ENCODE measurements at regions not wholly inside any gene's neighbourhood (a gene's known extent, or its start where the extent isn't known, plus 50 kb on each side); places are given as distances from the start of the nearest gene placed in this dataset.
"Not testable (repeated sequence)": the region's sequence is repeated elsewhere in the genome, so short reads cannot be mapped to it uniquely, and the experiment has no call there.

DNA sequence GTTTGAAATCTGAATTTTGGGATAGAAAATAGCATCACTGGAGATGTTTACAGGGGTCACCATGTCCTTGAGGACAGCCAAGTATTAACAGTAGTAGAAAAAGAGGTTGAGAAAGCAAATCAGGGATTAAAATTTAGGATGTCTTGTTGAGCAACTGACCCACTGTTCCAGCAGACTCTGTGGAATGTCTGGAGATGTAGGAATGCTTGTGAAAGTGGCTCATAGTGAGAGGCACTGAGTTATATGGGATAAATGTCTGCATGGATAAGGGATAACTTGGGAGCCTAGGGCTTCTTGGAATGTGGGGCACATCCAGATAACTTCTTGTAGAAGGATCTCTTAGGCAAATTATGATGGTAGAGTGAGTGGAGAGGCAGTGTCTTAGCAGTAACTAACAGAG lies 495.0 kb downstream of the TMX3 start:
- intact Hi-C loops (cut with DNase I): no loop called here
- no peak for ATAC-seq (ENCODE audit: poor library complexity)

DNA sequence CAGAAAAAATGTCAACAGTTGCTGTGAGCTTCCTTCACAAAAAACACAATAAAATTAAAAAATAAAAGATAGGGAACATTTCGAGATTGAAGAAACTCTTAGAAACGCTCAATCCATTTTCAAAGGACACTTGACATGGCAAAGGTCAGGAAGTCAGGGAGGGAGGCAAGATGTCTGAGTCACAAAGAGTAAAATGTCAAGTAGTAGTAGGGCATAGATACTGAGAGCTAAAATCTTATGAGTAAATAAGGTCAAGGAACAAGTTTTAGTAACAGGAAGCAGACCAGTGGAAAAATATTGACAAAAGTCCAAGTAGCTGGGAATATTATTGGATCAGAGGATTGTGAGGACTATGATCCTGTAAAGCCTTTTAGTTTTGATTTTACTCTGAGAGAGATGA lies 495.6 kb downstream of the TMX3 start:
- intact Hi-C loops (cut with DNase I): no loop called here
- no peak for DNase-seq
- ATAC-seq (ENCODE audit: poor library complexity): no peak

More for the DNA sequence above, 495.0 kb downstream of the TMX3 start:
- DNase-seq: no peak

DNA sequence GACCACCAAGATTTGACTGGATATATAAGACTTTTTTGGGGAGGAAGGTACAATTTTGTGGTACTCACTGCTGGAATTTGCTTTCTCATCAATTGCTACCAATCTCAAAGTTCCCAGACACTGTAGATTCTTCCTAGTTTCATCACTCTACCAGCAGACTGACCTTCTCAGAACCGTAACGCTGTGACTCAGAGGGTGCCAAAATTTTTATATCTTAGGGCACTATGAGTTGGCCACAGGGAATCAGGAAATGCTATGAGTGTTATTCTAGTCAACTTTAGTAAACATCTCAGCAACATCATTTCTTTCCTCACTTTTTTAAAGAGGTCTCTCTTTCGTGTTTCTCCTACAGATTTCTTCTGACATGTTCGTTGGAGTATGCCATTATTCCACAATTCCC lies 499.0 kb downstream of the TMX3 start:
- DNase-seq: no peak
- no peak for ATAC-seq (ENCODE audit: poor library complexity)
- intact Hi-C loops (cut with DNase I): no loop called here

DNA sequence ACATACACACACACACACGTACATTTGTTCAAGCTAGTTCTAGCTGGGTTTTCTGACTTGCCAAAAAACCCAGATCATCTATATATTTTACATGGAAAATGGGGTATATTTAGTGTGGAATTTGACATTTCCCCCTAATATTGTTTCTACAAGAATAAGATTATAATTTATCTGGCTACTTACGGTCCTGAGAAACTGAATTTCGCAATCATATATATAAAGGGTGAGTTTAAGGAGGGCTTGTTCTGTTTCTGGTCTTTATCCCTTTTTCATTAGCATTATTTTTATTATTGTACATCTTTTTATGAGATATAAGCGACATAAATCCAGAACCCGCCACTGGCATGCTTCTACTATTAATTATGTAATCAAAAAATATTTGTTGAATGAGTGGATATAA lies 528.9 kb downstream of the TMX3 start:
- ATAC-seq (ENCODE audit: poor library complexity) (no peak), DNase-seq (no peak)
- intact Hi-C loops (cut with DNase I): no loop called here

DNA sequence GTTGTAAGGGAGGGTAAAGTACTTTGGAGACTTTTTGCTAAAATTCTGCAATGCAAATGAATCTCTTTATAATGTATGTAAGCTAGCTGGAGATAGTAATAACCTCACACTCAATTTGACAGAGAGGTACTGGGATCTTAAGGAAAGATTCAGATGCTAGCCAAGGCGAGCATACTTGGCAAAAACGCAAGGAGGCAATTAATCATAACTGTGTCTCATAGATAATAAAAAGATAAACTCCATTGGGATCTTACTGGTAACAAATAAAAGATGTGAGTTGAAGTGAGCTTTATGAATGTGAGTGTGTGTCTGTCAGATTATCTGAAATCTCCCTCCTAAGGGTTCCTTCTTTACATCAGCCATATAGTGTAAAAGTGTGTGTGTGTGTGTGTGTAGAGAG lies 533.0 kb downstream of the TMX3 start:
- ATAC-seq (ENCODE audit: poor library complexity) (no peak), DNase-seq (no peak)
- intact Hi-C loops (cut with DNase I): no loop called here

DNA sequence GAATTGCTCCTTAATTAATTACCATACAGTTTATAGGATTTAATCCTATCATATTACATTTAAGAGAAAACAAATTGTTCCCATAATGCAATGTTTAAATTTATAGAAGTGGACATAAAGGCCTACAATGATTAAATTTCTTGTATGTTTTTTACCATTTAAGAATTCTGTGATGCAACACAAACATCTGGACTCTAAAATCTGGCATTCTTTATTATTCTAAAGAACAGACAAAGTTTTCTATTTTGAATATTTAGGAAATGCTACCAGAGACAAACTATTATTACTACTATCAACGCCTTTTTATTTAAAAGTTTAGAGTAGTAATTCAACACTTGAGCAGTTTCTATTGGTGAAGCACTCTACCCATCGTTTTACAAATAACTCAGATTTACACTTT lies 535.1 kb downstream of the TMX3 start:
- ATAC-seq (ENCODE audit: poor library complexity) (no peak), DNase-seq (no peak)
- intact Hi-C loops (cut with DNase I): no loop called here

DNA sequence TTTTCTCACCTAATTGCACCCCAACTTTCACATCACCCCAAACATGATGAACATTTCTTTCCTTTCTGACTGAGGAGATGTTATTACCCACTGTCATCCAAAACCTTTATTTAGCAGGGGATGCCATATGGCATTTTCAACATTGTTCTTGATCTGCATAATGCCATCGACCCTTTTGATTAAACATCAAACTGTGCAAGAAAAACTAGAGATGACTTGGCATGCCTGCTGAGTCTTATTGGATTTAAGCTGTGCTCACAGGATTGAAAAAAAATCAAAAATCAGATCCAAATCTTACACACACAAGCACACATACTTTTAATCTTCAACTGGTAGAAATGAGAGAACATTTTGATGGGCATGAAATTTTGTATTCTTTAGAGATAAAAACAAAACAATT lies 536.0 kb downstream of the TMX3 start:
- ATAC-seq (ENCODE audit: poor library complexity): no peak
- DNase-seq: no peak
- intact Hi-C loops (cut with DNase I): no loop called here

DNA sequence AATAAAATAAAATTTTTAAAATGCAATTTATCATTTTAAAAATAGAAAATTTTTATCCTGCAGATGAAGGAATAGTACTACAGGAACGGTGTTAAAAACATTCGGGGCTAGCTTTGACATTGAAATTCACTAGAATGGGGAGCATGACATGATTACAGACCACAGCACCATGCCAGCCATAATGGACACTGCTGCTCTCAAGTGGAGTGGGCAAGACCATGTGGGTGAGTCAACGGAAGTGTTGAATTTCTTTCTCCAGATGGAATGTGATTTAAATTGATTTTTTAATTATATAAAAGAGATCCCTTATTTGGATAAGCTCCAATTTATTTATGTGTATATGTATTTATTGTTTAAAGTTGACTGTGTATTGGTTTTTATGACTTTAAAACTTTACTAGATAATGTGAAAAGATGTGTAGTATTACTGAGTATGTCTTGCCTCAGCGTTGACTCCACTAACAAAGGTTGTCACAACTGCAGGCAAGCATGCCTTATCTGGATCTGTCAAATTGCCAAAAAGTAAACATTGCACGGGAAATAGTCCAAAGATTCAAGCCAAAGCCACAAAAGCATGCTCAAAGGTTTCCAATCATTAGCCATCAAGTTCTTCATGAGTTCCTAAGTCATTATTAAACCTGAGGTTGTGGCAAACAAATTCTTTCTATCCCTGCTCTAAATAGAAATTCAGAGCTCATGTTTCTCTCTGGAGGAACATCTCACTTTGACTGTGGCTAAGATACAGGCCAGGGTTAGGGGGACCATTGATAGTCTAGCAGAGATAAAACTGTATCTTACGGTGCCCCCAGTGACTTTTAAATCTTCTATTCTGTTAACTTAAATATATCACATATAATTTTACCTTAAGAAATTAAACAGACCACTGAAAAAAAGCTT lies 536.9 kb downstream of the TMX3 start:
- intact Hi-C loops (cut with DNase I): no loop called here
- ATAC-seq (ENCODE audit: poor library complexity): no peak
- no peak for DNase-seq

DNA sequence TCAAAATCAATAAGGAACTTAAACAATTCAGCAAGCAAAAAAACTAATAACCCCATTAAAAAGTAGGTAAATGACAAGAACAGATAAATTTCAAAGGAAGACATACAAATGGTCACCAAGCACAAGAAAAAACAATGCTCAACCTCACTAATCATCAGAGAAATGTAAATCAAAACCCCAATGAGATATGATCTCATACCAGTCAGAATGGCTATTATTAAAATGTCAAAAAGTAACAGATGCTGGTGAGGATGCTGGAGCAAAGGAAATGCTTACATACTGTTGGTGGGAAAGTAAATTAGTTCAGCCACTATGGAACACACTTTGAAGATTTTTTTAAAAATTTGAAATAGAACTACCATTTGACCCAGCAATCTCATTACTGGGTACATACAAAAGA lies 538.0 kb downstream of the TMX3 start:
- no peak for ATAC-seq (ENCODE audit: poor library complexity)
- DNase-seq: no peak
- intact Hi-C loops (cut with DNase I): no loop called here

DNA sequence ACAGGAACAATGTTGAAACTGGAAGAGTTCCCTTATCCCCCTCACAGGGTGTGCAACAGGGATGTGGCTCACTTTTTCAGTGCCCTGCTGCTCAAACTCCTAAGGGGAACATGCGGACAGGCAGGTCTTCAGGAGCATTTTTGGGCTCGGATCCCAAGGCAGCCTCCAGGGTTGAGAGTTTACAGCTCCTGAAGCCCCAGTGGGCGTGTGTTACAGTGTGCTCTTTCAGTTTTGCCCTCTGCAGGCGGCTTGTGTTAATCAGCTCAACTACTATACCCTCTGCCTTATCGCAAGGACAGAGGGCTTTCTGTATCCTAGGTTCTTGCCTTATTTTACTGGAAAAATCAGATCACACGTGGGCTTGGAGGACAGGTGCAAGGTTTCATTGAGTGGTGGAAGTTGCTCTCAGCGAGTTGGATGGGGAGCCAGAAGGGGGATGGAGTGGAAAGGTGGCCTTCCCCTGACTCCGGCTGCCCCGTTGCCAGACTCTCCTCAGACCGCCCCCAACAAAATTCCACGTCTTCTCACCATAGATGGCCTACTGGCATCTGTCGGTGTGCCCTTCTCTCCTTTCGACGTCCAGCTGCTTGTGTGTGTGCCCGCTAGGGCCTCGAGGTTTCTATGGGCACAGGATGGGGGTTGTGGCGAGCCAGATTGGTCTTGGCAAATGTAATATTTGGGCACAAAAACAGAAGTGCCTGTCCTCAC lies 541.9 kb downstream of the TMX3 start:
- no peak for DNase-seq
- intact Hi-C loops (cut with DNase I): no loop called here
- no peak for ATAC-seq (ENCODE audit: poor library complexity)

DNA sequence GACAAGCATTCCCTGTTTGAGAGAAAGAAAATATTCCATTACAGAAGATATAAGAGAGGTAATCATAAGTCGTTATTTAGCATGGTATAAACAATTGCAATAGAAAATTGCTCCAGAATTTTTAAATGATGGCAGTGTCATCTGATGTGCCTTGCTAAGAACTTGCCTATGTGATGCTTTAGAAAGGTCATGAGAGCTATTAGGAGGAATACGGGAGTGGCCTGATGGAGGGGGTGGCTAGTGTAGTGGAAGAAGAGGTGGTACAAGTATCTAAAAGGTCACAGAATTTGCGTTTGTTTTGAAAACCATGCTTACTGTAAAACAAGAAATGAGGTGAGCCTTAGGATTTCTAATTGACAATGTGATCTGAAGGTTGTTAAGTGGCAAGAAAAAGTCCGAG lies 550.0 kb downstream of the TMX3 start:
- intact Hi-C loops (cut with DNase I): no loop called here

DNA sequence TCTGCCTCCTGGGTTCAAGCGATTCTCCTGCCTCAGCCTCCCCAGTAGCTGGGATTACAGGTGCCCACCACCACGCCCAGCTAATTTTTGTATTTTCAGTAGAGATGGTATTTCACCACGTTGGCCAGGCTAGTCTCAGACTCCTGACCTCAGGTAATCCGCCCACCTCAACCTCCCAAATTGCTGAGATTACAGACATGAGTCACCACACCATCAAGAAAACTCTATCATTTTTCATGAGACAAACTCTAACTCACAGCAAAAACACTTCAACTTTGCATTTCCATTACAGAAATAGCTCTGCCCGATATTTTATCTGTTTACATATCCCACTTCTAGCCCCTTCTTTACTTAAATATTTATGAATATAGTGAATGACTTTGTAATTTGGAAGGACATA lies 561.1 kb downstream of the TMX3 start:
- DNase-seq; intact Hi-C loops (cut with DNase I); ATAC-seq (ENCODE audit: poor library complexity): not testable (repeated sequence)

More for the DNA sequence above, 550.0 kb downstream of the TMX3 start:
- ATAC-seq (ENCODE audit: poor library complexity) (no peak), DNase-seq (no peak)

DNA sequence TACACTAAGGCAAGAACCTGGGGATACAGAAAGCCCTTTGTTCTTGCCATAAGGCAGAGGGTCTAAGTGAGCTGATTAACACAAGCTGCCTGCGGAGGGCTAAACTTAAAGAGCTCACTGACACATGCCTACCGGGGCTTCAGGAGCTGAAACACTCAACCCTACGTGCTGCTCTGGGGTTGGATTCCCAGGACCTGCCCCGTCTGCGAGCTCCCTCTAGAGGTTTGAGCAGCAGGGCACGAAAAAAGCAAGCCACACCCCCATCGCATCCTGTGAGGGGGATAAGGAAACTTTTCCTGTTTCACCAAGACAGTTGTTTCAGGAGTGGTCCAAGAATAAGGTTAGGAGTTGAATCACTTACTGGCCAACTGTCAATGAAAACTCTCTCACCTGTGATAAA lies 562.1 kb downstream of the TMX3 start:
- intact Hi-C loops (cut with DNase I): no loop called here
- ATAC-seq (ENCODE audit: poor library complexity): no peak
- no peak for DNase-seq

DNA sequence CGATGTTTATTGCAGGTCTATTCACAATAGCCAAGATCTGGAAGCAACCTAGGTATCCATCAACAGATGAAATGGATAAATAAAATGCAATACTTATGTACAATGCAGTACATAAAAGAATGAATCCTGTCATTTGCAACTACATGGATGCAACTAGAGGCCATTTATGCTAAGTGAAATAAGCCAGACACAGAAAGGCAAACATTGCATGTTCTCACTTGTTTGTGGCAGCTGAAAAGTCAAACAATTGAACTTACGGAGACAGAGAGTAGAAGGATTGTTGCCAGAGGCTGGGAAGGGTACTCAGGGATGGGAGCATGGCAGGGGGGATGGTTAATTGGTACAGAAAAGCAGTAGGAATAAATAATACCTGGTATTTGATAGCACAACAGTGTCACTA lies 563.9 kb downstream of the TMX3 start:
- intact Hi-C loops (cut with DNase I): no loop called here
- no peak for DNase-seq
- no peak for ATAC-seq (ENCODE audit: poor library complexity)

DNA sequence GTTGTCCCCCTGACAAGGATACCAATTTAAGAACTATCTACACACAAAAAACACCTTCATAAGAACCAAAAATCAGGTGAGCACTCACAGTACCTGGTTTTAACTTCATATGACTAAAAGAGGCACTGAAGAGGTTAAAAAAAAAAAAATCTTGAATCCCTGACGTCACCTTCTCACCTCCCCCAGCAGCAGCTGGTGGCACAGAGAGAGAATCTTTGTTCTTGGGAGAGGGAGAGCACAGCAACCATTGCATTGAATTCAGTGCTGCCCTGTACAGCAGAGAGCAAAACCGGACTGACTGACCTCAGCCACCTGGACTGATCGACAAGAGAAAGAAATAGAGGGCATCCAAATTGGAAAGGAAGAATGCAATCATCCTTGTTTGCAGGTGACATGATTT lies 566.0 kb downstream of the TMX3 start:
- DNase-seq (no peak), ATAC-seq (ENCODE audit: poor library complexity) (no peak)
- intact Hi-C loops (cut with DNase I): no loop called here

DNA sequence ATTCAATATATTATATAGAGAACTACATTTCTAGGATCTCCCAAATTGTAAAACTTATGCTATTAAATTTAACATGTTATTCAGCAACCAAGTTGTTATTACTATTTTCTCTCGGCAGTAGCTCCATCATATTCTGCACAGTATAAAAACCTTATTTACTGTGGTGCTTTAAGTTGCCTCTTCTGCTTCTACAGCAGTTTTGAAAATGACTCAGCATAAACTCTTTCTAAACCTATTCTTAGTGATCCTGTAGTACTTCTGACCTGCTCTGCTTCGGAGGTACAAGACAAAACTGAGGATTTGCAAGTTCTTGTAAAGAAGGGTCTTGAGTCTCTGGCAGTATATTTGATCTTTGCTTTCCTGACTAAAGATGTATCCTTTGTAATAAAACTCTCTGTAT lies 567.2 kb downstream of the TMX3 start:
- no peak for ATAC-seq (ENCODE audit: poor library complexity)
- no peak for DNase-seq
- intact Hi-C loops (cut with DNase I): no loop called here

DNA sequence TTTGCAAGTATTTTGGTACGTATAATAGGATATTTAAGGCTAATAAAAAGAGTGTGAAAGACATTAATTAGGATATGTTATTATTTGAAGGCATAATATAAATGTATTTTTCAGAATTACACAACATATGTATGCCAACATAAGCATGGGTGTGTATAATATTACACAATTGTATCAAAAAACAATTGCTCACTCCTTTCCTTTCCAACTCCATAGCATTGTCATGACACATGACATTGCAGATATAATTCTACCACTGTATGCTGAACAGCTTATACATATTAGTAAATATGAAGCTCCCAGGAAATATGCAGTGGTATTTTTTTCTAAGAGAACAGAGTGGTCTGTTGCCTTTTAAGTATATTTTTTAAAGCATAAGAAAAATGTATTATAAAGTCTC lies 593.1 kb downstream of the TMX3 start:
- no peak for ATAC-seq (ENCODE audit: poor library complexity)
- no peak for DNase-seq
- intact Hi-C loops (cut with DNase I): no loop called here

DNA sequence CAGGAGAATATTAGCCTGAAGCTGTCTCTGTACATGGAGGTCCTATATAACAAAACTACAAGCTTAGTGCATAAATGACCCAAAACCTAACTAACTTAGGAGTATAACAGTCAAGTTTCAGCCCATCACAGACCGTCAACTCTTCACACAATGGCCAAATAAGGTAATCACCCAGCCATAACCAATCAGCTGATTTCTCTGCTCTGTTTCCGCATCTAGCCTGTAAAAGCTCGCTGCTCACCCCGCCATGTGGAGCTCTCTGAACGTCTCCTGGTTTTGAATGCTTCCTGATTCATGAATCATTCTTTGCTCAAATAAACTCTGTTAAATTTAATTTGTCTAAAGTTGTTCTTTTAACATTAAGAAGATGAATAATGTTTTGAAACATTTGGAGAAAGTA lies 593.6 kb downstream of the TMX3 start:
- intact Hi-C loops (cut with DNase I): no loop called here
- DNase-seq (no peak), ATAC-seq (ENCODE audit: poor library complexity) (no peak)

DNA sequence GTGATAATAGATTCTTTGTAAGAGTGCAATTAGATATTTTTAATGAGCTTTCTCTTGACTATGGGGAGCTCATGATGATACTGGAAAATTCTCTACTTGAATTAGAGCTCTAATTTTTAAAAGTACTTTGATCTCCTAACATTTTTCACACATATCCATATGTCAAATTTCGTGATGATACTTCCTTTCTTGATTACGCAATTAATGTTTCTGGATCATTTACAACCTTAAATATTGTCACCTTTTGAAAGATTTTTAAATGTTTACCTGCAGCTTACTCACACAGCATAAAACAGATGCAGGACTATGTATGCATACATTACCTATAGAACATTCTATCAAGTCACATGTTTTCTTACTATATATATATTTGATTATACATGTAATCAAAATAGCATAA lies 598.5 kb upstream of the DSEL start:
- DNase-seq (no peak), ATAC-seq (ENCODE audit: poor library complexity) (no peak)
- intact Hi-C loops (cut with DNase I): no loop called here

DNA sequence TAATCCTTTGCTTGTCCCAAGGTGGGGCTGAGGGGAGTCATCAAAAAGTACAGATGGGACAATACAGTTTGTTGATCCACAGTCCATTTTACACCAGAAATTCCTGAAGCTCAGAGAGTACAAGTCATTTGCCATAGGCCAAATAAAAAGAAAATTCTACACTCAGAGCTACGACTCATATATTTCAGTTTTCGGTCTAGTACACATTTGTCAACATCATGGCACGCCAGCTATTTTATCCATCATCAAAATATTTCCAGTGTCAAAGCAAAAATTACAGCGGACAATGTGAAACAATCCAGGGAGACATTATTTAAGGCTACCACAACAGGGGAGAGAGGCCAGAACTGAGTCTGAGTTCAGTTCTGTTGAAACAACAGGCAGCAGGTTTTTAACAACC lies 587.5 kb upstream of the DSEL start:
- intact Hi-C loops (cut with DNase I): no loop called here
- ATAC-seq (ENCODE audit: poor library complexity) (no peak), DNase-seq (no peak)
